HG03442 (cell line): ENCODE measurements at regions not wholly inside any gene's neighbourhood (a gene's known extent, or its start where the extent isn't known, plus 50 kb on each side); places are given as distances from the start of the nearest gene placed in this dataset.

Source experiments
- ATAC-seq: cut with Tn5 transposase; IDR thresholded peaks from one replicate; pipeline ENCODE4 v1.9.1; 2021; ENCODE audit warnings: mild to moderate bottlenecking, moderate library complexity; ENCODE audit not compliant: unreplicated experiment

DNA sequence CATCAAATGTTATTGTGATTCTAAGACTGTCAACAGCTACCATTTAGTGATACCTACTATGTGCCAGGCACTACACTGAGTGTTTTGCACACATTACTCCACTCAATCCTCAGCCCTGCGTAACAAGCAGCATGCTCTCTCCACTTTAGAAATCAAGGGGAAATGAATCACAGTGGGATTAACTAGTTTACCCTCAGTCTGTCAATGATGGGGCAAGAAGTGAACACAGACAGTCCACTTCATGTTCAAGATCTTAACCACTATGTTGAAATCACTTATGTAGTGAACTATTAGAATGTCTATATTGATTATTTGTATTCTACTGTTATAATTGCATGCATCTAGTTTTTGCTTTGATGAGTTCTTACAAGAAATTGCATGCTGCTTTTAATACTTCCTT lies 165.3 kb downstream of the LTN1 start:
- ATAC-seq: no peak

DNA sequence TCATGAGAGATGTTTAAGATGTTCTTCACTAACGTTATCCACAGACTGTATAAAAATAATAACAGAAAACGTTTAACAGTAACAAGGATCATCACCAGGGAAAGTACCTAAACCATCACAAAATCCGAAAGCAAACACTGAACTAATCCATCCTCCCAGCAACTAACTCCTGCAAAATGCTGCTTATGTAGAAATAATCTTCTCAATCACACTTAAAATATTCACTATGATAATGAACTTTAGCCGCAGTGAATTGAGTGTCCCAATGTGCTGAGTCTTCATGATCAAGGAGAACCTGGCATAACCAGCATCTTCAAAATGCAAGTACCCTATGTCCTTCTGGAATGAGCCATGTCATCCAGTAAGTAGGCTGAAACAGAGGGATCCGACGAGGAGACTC lies 166.1 kb downstream of the LTN1 start:
- no peak for ATAC-seq

DNA sequence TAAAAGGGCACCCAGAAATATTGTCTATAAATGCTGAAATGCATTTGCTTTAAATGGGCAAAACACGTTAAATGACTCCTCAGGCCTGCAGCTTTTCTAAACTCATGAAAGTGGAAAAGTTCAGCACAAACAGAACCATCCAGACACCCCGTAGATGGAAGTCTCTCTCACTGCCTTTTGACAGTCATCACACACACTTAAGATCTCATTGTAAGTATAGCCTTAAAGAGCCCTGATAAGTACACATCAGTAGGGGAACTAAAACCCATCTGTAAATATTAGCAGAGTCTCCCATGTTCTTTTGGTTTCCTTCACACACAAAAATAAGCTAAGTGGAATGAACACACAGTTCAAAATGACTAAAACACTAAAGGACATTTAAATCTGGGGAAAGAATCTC lies 166.7 kb downstream of the LTN1 start:
- ATAC-seq: no peak

DNA sequence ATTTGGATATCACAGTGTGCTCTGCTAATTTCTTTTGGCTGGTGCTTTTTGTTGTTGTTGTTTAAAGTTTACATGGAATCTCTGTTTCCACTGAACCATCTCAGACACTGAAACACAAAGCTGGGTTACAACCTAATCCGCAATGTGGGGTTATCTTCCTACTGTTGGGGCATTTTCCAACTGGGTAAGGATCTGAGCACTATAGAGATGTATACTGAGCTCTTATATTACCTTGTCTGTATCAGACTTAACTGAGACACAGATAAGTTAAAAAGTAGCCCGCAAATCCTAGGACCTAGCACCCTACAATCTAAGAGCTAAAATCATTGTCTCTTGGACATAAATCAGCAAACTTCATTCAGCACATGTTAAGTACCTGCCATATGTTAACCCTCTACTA lies 169.2 kb downstream of the LTN1 start:
- ATAC-seq: no peak

DNA sequence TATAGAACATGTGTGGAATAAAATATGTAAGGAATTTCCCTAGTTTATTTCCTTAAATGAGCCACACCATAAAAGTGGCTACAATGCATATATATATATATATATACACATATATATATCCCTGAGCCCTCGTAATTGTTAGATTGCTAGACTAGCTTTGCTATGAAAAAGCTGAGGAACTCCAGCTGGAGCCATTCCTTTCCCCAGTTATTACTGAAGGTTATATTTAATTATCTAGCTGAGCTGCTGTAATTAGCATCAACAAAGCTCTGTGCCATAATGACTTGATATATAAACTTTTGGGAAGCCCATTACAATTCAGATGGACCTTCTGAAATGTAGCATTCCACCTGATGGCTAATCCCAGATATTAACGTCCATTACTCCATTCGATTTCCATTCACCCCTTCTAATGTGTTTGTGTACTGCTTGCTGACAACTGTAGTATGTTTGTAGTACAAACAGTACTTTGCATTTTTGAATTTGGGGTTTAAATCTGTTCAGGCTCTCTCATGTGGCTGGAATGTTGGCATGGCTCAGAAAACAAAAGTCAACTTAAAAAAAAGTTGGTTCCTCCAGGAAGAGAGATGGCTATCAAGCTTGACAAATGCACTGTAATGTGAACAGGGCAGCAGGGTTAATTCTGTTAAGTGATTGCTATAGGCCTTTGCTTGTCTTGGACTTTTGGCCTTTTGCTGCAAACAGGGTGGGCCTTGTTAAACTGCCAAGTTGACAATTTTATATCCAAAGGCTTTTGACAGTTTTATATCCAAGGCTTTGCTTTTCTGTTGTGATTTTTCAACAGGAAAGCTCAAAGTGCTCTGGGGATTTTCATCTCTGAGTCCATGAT lies 170.0 kb downstream of the LTN1 start:
- ATAC-seq: no peak

DNA sequence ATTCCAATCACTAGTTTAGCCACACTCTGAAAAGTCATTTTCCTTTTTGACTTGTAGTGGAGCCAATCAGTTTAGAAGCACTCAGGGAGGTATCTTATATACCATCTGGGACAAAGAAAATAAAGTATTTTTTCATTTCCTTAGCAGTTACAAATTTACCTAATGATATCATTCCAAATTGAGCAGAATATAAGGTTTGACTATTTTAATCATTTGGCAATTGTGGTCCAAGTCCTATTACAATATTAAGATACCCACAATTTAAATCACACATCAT lies 170.6 kb downstream of the LTN1 start:
- ATAC-seq: no peak

DNA sequence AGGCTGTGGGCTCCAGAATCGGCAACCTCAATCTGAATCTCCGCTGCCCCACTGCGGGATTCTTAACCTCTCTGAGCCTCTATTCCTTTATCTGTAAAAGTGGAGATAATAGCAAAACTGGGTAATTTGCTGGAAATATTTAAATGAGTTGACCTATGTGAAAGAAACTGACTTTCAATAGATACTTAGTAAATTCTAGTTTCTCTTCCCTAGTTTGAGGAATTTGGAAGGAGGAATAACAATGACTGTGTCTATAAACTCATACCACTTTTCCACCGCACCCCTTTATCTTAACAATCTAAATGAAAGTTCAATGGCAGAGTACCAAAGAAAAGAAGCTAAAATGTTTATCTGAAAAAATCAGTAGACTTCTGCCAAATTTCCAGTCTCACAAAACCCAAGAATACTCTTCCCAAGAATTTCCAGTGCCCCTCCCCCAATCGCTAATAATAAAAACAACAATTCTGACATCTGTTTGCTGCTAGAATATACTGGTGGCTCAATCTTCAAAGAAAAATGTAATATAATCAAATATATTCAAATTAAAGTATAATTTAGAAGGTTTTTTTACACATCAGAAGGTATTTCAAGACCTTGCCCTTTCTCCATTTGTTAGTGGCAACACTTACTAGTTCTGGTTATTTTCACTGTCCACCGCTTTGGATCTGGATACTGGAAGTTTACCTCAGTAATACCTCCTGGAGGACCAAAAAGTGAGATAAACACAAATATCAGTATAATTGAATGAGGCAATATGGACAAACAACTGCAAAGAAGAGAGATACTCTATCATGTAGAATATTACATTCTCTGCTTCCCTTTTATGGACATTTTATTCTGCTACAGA lies 171.2 kb downstream of the LTN1 start:
- no peak for ATAC-seq

DNA sequence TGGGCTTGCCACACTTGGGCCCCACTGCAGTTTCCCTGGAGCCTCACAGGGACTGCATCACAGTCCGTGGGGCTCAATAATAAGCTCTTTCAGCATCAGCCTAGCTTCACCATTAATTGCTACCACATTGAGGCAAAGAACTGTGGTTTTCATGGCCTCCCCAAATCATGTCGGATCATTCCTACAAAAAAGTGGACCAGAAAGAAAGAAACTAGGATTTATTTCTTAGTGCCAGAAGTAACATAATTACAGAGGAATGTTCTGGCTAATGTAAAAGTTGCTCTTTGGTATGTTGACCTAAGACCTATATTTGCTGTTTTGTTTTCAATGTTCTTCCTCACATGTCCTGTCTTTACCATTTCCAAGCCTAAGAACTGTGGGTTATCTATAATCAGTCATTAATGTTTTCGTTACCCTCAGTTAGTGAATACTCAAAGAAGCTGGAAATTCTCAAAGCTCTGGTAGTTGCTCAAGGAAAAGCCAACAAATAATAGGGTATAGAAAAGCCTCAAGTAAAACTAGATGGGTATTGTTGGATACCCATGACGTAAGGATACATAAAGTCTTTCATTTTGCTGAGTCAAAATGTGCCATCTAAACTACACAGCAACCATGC lies 173.9 kb downstream of the LTN1 start:
- no peak for ATAC-seq

DNA sequence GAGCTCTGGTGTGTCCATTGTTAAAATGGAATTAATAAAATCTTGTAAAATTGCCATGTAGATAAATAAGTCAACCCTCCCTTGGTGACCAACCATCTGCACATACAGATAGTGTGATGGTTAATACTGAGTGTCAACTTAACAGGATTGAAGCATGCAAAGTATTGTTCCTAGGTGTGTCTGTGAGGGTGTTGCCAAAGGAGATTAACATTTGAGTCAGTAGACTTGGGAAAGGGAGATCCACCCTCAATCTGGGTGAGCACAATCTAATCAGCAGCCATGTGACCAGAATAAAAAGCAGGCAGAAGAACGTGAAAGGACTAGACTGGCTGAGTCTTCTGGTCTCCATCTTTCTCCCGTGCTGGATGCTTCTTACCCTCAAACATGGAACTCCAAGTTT lies 174.8 kb downstream of the LTN1 start:
- no peak for ATAC-seq

DNA sequence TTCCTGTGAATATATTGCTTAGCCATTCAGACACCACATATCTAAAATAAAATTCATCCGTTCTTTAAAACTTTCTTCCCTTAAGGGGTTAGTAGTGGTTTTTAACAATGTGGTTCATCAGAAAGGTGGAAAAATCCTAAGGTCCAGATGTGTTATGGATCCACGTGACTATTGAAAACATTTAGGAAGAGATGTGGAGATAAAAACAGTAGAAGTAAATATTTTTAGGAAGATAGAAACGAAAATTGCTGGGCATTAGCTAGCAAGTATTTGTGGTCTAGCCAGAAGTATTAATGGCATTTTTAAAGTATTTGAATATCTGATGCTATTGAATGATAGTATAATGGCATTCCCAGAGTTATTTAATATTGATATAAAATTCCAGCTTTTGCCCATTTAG lies 180.8 kb downstream of the LTN1 start:
- no peak for ATAC-seq

DNA sequence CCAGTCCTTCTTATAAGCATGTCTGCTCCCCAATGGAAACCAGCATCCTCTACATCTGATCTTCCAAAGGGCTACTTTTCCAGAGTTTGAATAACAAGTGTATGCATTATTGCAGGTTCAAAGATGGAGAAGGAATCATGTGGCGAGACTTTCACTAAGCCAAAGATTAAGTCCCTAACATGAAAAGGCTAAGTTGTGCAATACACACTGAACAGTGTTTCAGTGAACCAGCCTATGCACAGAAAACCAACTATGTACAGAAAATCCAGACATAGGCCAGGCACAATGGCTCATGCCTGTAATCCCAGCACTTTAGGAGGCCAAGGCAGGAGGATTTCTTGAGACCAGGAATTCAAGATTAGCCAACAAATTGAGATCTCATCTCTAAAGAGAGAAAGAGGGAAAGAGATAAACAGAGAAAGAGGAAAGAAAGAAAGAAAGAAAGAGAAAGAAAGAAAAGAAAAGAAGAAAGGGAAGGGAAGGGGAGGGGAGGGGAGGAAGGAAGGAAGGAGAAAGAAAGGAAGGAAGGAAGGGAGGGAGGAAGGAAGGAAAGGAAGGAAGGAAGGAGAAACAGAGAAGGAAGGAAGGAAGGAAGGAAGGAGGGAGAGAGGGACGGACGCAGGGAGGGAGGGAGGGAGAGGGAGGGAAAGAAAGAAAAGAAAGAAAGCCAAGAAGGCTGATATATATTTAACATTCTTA lies 181.7 kb downstream of the LTN1 start:
- ATAC-seq: no peak

DNA sequence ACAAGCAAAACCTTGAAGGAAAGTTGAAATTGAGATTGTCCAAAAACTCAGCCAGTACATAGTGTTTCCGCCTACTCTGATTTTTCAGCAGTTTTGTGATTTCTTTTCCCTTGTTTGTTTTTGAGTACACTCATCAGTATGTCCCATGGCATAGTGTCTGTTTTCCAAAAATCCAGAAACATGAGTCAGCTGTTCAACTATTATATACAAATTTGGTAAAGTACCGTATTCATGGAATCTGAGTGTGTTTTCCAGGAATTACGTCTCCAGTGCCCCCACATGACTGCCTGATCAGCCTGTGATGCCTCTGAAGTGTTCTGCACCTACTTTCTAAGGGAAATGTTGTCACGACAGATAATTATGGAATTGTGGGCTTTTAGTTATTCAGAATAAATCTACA lies 186.8 kb downstream of the LTN1 start:
- no peak for ATAC-seq

DNA sequence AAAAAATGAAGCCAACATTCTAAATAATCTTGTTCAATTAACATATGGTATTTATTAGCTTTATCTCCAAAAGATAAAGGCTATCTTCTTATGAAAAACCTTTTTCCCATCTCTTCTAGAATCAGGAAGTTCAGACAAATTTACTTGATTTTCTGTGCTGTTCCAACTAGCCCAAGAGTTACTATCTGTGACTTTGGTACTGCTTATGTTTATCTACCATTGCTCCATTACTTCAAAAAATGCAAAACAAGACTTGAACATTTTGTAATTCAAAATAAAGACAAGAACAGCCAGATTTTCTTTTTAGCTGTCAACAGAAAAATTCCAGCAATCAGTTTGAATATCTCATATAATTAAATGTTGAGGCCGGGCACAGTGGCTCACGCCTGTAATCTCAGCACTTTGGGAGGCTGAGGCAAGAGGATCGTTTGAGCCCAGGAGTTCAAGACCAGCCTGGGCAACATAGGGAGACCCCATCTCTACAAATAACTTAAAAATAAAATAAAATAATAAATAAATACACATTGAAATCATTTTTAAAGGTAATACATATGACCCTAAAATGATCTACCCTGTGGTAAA lies 188.5 kb downstream of the LTN1 start:
- ATAC-seq: no peak

DNA sequence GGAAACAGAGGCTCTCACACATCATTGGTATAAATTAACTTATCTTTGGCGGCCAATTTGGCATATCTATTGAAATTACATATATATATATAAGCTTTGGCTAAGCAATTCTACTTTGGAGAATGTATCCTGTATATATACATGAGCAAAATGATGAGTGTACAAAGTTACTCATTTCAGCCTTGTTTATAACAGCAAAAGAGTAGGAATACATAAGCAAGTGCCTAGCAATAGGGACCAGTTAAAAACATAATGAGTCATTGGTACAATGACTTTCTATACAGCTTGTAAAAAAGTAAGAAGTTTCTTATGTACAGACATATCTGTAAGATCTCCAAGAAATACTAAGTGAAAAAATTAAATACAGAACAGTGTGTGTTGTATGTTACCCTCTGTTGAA lies 190.8 kb downstream of the LTN1 start:
- no peak for ATAC-seq

DNA sequence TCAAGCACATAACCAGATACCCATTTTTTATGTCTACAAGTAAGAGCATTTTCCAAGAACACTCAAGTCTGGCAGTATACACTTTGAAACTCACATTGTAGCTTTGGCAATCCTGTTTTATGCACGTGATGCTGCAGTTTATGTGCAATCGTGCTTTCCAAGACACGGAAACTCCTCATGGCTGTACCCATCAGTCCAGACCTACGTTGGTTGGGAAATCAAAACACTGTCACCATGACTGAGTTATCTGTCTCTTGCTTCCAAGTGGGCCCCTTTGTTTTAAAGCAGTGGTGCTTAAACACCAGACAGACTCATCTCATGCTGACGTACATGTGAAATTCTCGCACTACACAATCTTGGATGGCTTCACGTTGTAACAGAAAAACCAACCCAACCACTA lies 192.8 kb downstream of the LTN1 start:
- ATAC-seq: no peak

DNA sequence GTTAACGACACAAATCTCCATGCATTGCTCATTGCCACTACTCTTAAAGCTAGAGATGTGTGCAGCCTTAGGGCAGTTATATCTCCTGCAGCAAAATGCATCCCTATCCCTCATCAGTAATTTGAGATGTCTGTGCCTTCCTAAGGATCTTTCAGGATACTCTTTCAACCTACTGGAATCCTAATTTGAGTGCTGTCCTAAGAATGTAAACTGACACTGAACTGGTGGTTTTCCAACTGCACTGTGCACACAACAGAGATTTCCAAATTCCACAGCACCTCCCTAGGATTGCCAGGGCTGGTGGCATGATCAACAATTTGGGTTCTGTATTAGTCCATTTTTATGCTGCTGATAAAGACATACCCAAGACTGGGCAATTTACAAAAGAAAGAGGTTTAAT lies 193.9 kb downstream of the LTN1 start:
- ATAC-seq: no peak

DNA sequence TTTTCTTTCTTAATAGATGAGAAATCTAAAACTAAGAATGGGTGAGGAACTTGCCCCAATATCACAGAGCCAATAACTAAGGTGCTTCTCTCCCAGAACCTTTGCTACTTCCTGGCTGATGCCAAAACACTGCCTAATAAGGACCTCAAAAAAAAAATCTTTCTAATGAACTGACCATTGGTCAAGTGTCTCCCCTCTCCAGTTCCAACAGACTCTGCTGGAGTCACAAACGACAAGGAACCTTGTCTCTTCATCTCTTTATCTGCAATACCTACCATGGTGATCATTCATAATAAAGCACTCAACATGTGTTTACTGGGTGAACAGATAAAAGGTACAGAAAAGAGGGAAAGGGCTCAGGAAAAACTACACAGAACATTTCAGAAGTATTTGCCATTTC lies 197.4 kb downstream of the LTN1 start:
- no peak for ATAC-seq

DNA sequence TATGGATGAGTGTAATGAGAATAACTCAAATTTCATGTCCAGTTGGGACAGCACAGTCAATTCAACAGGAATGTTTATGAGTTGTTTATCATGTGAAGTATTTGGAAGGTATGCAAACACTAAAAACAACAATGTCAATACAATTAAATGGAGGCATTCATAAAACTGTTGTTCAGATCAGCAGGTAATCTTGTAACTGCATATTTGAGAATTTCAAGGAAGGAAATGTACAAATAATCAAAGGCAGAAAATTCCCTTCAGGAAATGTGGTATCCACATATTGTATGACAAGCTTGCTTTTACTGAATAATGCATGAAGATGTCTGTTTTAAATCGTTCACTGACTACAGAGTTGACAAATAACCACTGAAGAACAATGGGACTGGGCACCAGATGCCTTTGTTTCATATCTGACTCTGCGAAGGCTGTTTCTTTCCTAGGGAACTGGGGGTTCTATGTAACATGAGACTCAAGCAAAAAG lies 198.3 kb downstream of the LTN1 start:
- ATAC-seq: no peak

DNA sequence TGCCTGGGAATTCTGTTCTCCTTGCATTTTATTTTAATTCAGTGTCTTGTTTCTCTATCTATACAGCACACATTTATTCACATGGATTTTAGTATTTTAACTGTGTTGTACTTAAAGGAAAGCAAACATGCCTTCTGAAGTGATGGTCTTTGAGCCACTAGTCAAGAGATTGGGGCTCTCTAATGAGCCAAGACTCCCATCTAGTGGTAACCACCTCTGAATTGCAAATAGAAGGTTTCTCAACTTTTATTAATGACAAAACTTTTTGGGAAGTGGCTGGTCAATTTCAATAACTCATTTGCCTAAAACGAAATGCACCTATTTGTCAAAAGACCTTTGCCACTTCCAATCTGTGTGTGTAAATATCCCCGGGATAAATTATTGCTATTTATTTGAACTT lies 199.6 kb downstream of the LTN1 start:
- ATAC-seq: no peak

DNA sequence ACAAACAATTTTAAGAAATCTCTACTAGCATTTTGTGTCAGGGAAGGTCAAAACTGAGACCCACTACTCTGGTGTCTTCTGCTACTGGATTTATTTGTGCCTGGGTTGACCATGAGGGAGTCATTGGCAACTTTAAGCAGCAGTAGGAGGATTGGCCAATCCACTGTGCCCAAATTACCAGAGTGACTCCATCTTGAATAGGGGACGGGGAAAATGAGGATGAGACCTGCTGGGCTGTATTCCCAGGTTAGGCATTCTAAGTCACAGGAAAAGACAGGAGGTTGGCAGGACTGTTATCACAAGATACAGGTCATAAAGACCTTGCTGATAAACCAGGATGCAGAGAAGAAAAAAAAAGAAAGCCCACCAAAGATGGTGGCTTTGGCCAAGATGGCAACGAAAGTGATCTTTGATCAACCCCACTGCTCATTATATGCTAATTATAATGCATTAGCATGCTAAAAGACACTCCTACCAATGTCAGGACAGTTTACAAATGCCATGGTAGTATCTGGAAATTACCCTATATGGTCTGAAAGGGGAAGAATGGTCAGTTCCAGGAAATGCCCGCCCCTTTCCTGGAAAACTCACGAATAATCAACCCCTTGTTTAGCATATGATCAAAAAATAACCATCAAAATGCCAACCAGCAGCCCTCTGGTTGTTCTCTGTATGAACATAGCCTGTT lies 200.9 kb downstream of the LTN1 start:
- no peak for ATAC-seq
